ENCODE measurements at regions not wholly inside any gene's neighbourhood (a gene's known extent, or its start where the extent isn't known, plus 50 kb on each side); places are given as distances from the start of the nearest gene placed in this dataset.

- Mint-ChIP-seq H3K4me1 (no peaks in the 10 kb centered on the region), H3K36me3 (no peaks in the 10 kb centered on the region), H3K27ac (no peak overlapping the region), H3K4me3 (no peak overlapping the region), H3K9me3 (peaks cover 0 to 14% (median 14%) of the 10 kb centered on the region in 3 donors), H3K27me3 (no peaks in the 10 kb centered on the region)
- H3K9me3 ChIP-seq: no peaks in the 10 kb centered on the region
- ChIA-PET POLR2A (no interaction called here), CTCF (no interaction called here)
- no peaks in the 10 kb centered on the region for H3K4me1 ChIP-seq (ENCODE audit: control insufficient read depth in 1 of 2, extremely low read depth in 1 of 2, insufficient read depth in 2 of 2, low read length in 2 of 2)
- 52% methylated on average over 4 of the region's 4 CpGs for WGBS (ENCODE audit: insufficient coverage)
- ATAC-seq (replicated peaks in 1 of 4) (no peak), DNase-seq (no peak)
- H3K27me3 ChIP-seq (replicated peaks in 1 of 2; ENCODE audit: control insufficient read depth in 2 of 2, extremely low read depth in 1 of 2, insufficient read depth in 2 of 2, low read length in 1 of 2): no peaks in the 10 kb centered on the region
- H3K36me3 ChIP-seq (ENCODE audit: control insufficient read depth in 2 of 2, extremely low read depth in 1 of 2, insufficient read depth in 1 of 2, low read length in 1 of 2): no peaks in the 10 kb centered on the region
- H3K27ac ChIP-seq (ENCODE audit: low read length): no peak overlapping the region
- H3K4me3 ChIP-seq (ENCODE audit: control insufficient read depth in 1 of 2, extremely low read depth in 1 of 2, low read length in 1 of 2): no peak overlapping the region
Observed at GRCh38 chr13:104024416-104025170, 958.4 kb upstream of the SLC10A2 start.

GRCh38 chr13:104021806-104022397 lies 955.7 kb upstream of the SLC10A2 start:
- Mint-ChIP-seq H3K9me3 (peaks cover 0 to 14% (median 5%) of the 10 kb centered on the region in 3 donors), H3K27me3 (no peaks in the 10 kb centered on the region), H3K4me1 (no peaks in the 10 kb centered on the region), H3K27ac (no peak overlapping the region), H3K4me3 (no peak overlapping the region), H3K36me3 (no peaks in the 10 kb centered on the region)
- Histone ChIP-seq H3K4me1 (ENCODE audit: control insufficient read depth in 1 of 2, extremely low read depth in 1 of 2, insufficient read depth in 2 of 2, low read length in 2 of 2) (no peaks in the 10 kb centered on the region), H3K36me3 (ENCODE audit: control insufficient read depth in 2 of 2, extremely low read depth in 1 of 2, insufficient read depth in 1 of 2, low read length in 1 of 2) (no peaks in the 10 kb centered on the region), H3K4me3 (ENCODE audit: control insufficient read depth in 1 of 2, extremely low read depth in 1 of 2, low read length in 1 of 2) (no peak overlapping the region), H3K27me3 (replicated peaks in 1 of 2; ENCODE audit: control insufficient read depth in 2 of 2, extremely low read depth in 1 of 2, insufficient read depth in 2 of 2, low read length in 1 of 2) (no peaks in the 10 kb centered on the region), H3K27ac (ENCODE audit: low read length) (no peak overlapping the region), H3K9me3 (no peaks in the 10 kb centered on the region)
- ChIA-PET CTCF (no interaction called here), POLR2A (no interaction called here)
- WGBS (ENCODE audit: insufficient coverage): no CpG with 5 or more reads among the region's 4 CpGs
- ATAC-seq (replicated peaks in 1 of 4) (no peak), DNase-seq (no peak)

GRCh38 chr13:104017317-104017716 lies 951.1 kb upstream of the SLC10A2 start:
- Histone ChIP-seq H3K9me3 (no peaks in the 10 kb centered on the region), H3K4me3 (ENCODE audit: control insufficient read depth in 1 of 2, extremely low read depth in 1 of 2, low read length in 1 of 2) (no peak overlapping the region), H3K36me3 (ENCODE audit: control insufficient read depth in 2 of 2, extremely low read depth in 1 of 2, insufficient read depth in 1 of 2, low read length in 1 of 2) (no peaks in the 10 kb centered on the region), H3K27ac (ENCODE audit: low read length) (no peak overlapping the region), H3K4me1 (ENCODE audit: control insufficient read depth in 1 of 2, extremely low read depth in 1 of 2, insufficient read depth in 2 of 2, low read length in 2 of 2) (no peaks in the 10 kb centered on the region), H3K27me3 (replicated peaks in 1 of 2; ENCODE audit: control insufficient read depth in 2 of 2, extremely low read depth in 1 of 2, insufficient read depth in 2 of 2, low read length in 1 of 2) (no peaks in the 10 kb centered on the region)
- POLR2A ChIA-PET: no interaction called here
- H3K9me3 Mint-ChIP-seq: peaks cover 0 to 11% (median 0%) of the 10 kb centered on the region in 3 donors
- H3K4me1 Mint-ChIP-seq: no peaks in the 10 kb centered on the region
- no peaks in the 10 kb centered on the region for H3K36me3 Mint-ChIP-seq
- no peak for DNase-seq
- ATAC-seq (replicated peaks in 1 of 4): no peak
- WGBS (ENCODE audit: insufficient coverage): no CpG with 5 or more reads among the region's 2 CpGs
- no peak overlapping the region for H3K27ac Mint-ChIP-seq
- no peak overlapping the region for H3K4me3 Mint-ChIP-seq
- CTCF ChIA-PET: no interaction called here
- no peaks in the 10 kb centered on the region for H3K27me3 Mint-ChIP-seq

GRCh38 chr13:104015646-104016396 lies 949.6 kb upstream of the SLC10A2 start:
- no peak for DNase-seq
- Histone ChIP-seq H3K4me3 (ENCODE audit: control insufficient read depth in 1 of 2, extremely low read depth in 1 of 2, low read length in 1 of 2) (no peak overlapping the region), H3K27ac (ENCODE audit: low read length) (no peak overlapping the region), H3K27me3 (replicated peaks in 1 of 2; ENCODE audit: control insufficient read depth in 2 of 2, extremely low read depth in 1 of 2, insufficient read depth in 2 of 2, low read length in 1 of 2) (no peaks in the 10 kb centered on the region), H3K9me3 (no peaks in the 10 kb centered on the region), H3K36me3 (ENCODE audit: control insufficient read depth in 2 of 2, extremely low read depth in 1 of 2, insufficient read depth in 1 of 2, low read length in 1 of 2) (no peaks in the 10 kb centered on the region), H3K4me1 (ENCODE audit: control insufficient read depth in 1 of 2, extremely low read depth in 1 of 2, insufficient read depth in 2 of 2, low read length in 2 of 2) (no peaks in the 10 kb centered on the region)
- Mint-ChIP-seq H3K27me3 (no peaks in the 10 kb centered on the region), H3K27ac (no peak overlapping the region), H3K4me1 (no peaks in the 10 kb centered on the region), H3K36me3 (no peaks in the 10 kb centered on the region), H3K9me3 (peaks cover 0 to 8% (median 0%) of the 10 kb centered on the region in 3 donors), H3K4me3 (no peak overlapping the region)
- no peak for ATAC-seq (replicated peaks in 1 of 4)
- CTCF ChIA-PET: no interaction called here
- POLR2A ChIA-PET: no interaction called here
- no CpG with 5 or more reads among the region's 7 CpGs for WGBS (ENCODE audit: insufficient coverage)

GRCh38 chr13:104014803-104015645 lies 948.8 kb upstream of the SLC10A2 start:
- Mint-ChIP-seq H3K4me3 (no peak overlapping the region), H3K27ac (no peak overlapping the region), H3K36me3 (no peaks in the 10 kb centered on the region), H3K27me3 (no peaks in the 10 kb centered on the region), H3K4me1 (no peaks in the 10 kb centered on the region), H3K9me3 (peaks cover 0 to 8% (median 0%) of the 10 kb centered on the region in 3 donors)
- Histone ChIP-seq H3K27me3 (replicated peaks in 1 of 2; ENCODE audit: control insufficient read depth in 2 of 2, extremely low read depth in 1 of 2, insufficient read depth in 2 of 2, low read length in 1 of 2) (no peaks in the 10 kb centered on the region), H3K4me1 (ENCODE audit: control insufficient read depth in 1 of 2, extremely low read depth in 1 of 2, insufficient read depth in 2 of 2, low read length in 2 of 2) (no peaks in the 10 kb centered on the region), H3K9me3 (no peaks in the 10 kb centered on the region), H3K4me3 (ENCODE audit: control insufficient read depth in 1 of 2, extremely low read depth in 1 of 2, low read length in 1 of 2) (no peak overlapping the region), H3K36me3 (ENCODE audit: control insufficient read depth in 2 of 2, extremely low read depth in 1 of 2, insufficient read depth in 1 of 2, low read length in 1 of 2) (no peaks in the 10 kb centered on the region), H3K27ac (ENCODE audit: low read length) (no peak overlapping the region)
- ChIA-PET CTCF (no interaction called here), POLR2A (no interaction called here)
- DNase-seq (no peak), ATAC-seq (replicated peaks in 1 of 4) (no peak)
- 83% methylated on average over 1 of the region's 12 CpGs for WGBS (ENCODE audit: insufficient coverage)

- Mint-ChIP-seq H3K9me3 (peaks cover 0 to 8% (median 2%) of the 10 kb centered on the region in 3 donors), H3K27me3 (no peaks in the 10 kb centered on the region), H3K4me3 (no peak overlapping the region), H3K4me1 (no peaks in the 10 kb centered on the region), H3K27ac (no peak overlapping the region), H3K36me3 (no peaks in the 10 kb centered on the region)
- ChIA-PET CTCF (no interaction called here), POLR2A (no interaction called here)
- Histone ChIP-seq H3K27ac (ENCODE audit: low read length) (no peak overlapping the region), H3K36me3 (ENCODE audit: control insufficient read depth in 2 of 2, extremely low read depth in 1 of 2, insufficient read depth in 1 of 2, low read length in 1 of 2) (no peaks in the 10 kb centered on the region), H3K9me3 (no peaks in the 10 kb centered on the region), H3K4me1 (ENCODE audit: control insufficient read depth in 1 of 2, extremely low read depth in 1 of 2, insufficient read depth in 2 of 2, low read length in 2 of 2) (no peaks in the 10 kb centered on the region), H3K4me3 (ENCODE audit: control insufficient read depth in 1 of 2, extremely low read depth in 1 of 2, low read length in 1 of 2) (no peak overlapping the region), H3K27me3 (replicated peaks in 1 of 2; ENCODE audit: control insufficient read depth in 2 of 2, extremely low read depth in 1 of 2, insufficient read depth in 2 of 2, low read length in 1 of 2) (no peaks in the 10 kb centered on the region)
- WGBS (ENCODE audit: insufficient coverage): 98% methylated on average over 5 of the region's 18 CpGs
- DNase-seq: no peak
- no peak for ATAC-seq (replicated peaks in 1 of 4)
Observed at GRCh38 chr13:104011505-104012241, 945.5 kb upstream of the SLC10A2 start.
